PC-9 (cell line): ENCODE measurements at regions not wholly inside any gene's neighbourhood (a gene's known extent, or its start where the extent isn't known, plus 50 kb on each side); places are given as distances from the start of the nearest gene placed in this dataset.

ENCODE experiments used
- BruUV-seq: library from RNA; stranded (reverse); fragments of 400-500 nt; replicated peaks from 2 replicates; lab custom pipeline; 2021; lab: Mats Ljungman, UMichigan
- CTCF ChIA-PET: fragments of 300-600 bp; sonication (Branson Sonifier 250); formaldehyde crosslinking; loops from one replicate; lab custom pipeline; 2022; ENCODE audit warnings: antibody characterized with exemption; lab: Charles Lee
- POLR2A ChIA-PET: fragments of 300-600 bp; sonication (Branson Sonifier 250); formaldehyde crosslinking; loops from one replicate; lab custom pipeline; 2022; ENCODE audit warnings: antibody characterized with exemption; ENCODE audit not compliant: unreplicated experiment; lab: Charles Lee
- DNase-seq, 2 experiments: peaks; one replicate each; pipeline versions ENCODE4 v3.0.0 to v3.0.0-alpha.2; 2015 to 2022; ENCODE audit warnings: mixed read lengths in 1 of 2
- H2AFZ ChIP-seq: fragments of 200-600 bp; sonication (generic); 2 replicates; pipeline ENCODE4 v1.8.1; 2017; ENCODE audit warnings: antibody characterized with exemption
- H3F3A ChIP-seq: fragments of 200-600 bp; sonication (generic); 2 replicates; pipeline ENCODE4 v1.8.1; 2017; ENCODE audit warnings: antibody characterized with exemption, mild to moderate bottlenecking, low read depth; ENCODE audit not compliant: insufficient read depth
- H3K27ac ChIP-seq: fragments of 200-600 bp; sonication (generic); 2 replicates; pipeline ENCODE4 v1.6.1; 2016; ENCODE audit warnings: mixed run types
- H3K27me3 ChIP-seq: fragments of 200-600 bp; sonication (generic); 2 replicates; pipeline ENCODE4 v1.6.1; 2016; ENCODE audit warnings: low read depth, mixed run types; ENCODE audit not compliant: insufficient read depth
- H3K36me3 ChIP-seq: fragments of 200-600 bp; sonication (generic); 2 replicates; pipeline ENCODE4 v1.6.1; 2016; ENCODE audit warnings: low read depth, mixed run types
- H3K4me1 ChIP-seq: fragments of 200-600 bp; sonication (generic); replicated peaks from 2 replicates; pipeline ENCODE4 v1.6.1; 2016; ENCODE audit warnings: mixed run types; ENCODE audit not compliant: insufficient read depth
- H3K4me2 ChIP-seq: fragments of 200-600 bp; sonication (generic); 2 replicates; pipeline ENCODE4 v1.6.1; 2017; ENCODE audit warnings: mixed run types
- H3K4me3 ChIP-seq: fragments of 200-600 bp; sonication (generic); 2 replicates; pipeline ENCODE4 v1.6.1; 2016; ENCODE audit warnings: mixed run types
- H3K79me2 ChIP-seq: fragments of 200-600 bp; sonication (generic); 2 replicates; pipeline ENCODE4 v1.6.1; 2017; ENCODE audit warnings: low read depth, mixed run types
- H3K9me2 ChIP-seq: fragments of 200-600 bp; sonication (generic); 2 replicates; pipeline ENCODE4 v1.8.1; 2017; ENCODE audit warnings: mild to moderate bottlenecking; ENCODE audit not compliant: insufficient read depth
- H3K9me3 ChIP-seq: fragments of 200-600 bp; sonication (generic); 2 replicates; pipeline ENCODE4 v1.8.1; 2016; ENCODE audit warnings: low read depth; ENCODE audit not compliant: insufficient read depth
- H4K20me1 ChIP-seq: fragments of 200-600 bp; sonication (generic); 2 replicates; pipeline ENCODE4 v1.8.1; 2017; ENCODE audit not compliant: insufficient read depth
- CTCF ChIP-seq: fragments of 200-600 bp; sonication (generic); conservative IDR thresholded peaks from 2 replicates; pipeline ENCODE4 v1.6.1; 2017; ENCODE audit warnings: mixed run types, antibody characterized with exemption, mild to moderate bottlenecking, moderate library complexity
- EZH2 ChIP-seq: fragments of 200-600 bp; sonication (generic); IDR thresholded peaks from 2 replicates; pipeline ENCODE4 v1.8.0; 2017; ENCODE audit warnings: antibody characterized with exemption, low read depth
- intact Hi-C: fragments of 100-400 bp; cut with micrococcal nuclease; formaldehyde crosslinking; loops from one replicate; pipeline ENCODE4 v1.10.0; 2022; ENCODE audit not compliant: unreplicated experiment

- H3K4me1 ChIP-seq, result no peaks in the 10 kb centered on the region
- ChIA-PET CTCF (no interaction called here), POLR2A (no interaction called here)
- BruUV-seq, result no TSS peak
- intact Hi-C loops, result no loop called here
- no peaks in the 10 kb centered on the region for H4K20me1 ChIP-seq
- TF ChIP-seq CTCF (no peak), EZH2 (no peak)
- H3K9me3 ChIP-seq, result no peaks in the 10 kb centered on the region
- no peaks in the 10 kb centered on the region for H3K27me3 ChIP-seq
- no peaks in the 10 kb centered on the region; the same call in 1 of the 2 replicates for H3K9me2 ChIP-seq
- H2AFZ ChIP-seq, result no peak overlapping the region
- H3K4me3 ChIP-seq, result no peak overlapping the region
- H3F3A ChIP-seq, result no peaks in the 10 kb centered on the region
- H3K36me3 ChIP-seq, result no peaks in the 10 kb centered on the region
- no peak for DNase-seq
- no peak overlapping the region for H3K4me2 ChIP-seq
- no peaks in the 10 kb centered on the region for H3K79me2 ChIP-seq
- H3K27ac ChIP-seq, result no peak overlapping the region
Observed at GRCh38 chr3:110799271-110799670, 272.3 kb upstream of the NECTIN3 start.

GRCh38 chr3:110804856-110805255 lies 266.8 kb upstream of the NECTIN3 start:
- Histone ChIP-seq H3K9me2 (no peaks in the 10 kb centered on the region; the same call in 1 of the 2 replicates), H3K36me3 (no peaks in the 10 kb centered on the region), H3K4me2 (no peak overlapping the region), H3F3A (no peaks in the 10 kb centered on the region), H3K79me2 (no peaks in the 10 kb centered on the region), H2AFZ (0 out of 2 replicates have a peak overlapping the region, but pooled peaks have one; percentile 4), H3K4me3 (no peak overlapping the region), H3K27ac (no peak overlapping the region), H3K27me3 (no peaks in the 10 kb centered on the region), H3K9me3 (no peaks in the 10 kb centered on the region), H4K20me1 (no peaks in the 10 kb centered on the region), H3K4me1 (no peaks in the 10 kb centered on the region)
- POLR2A ChIA-PET, result no interaction called here
- BruUV-seq, result no TSS peak
- CTCF ChIA-PET, result no interaction called here
- no peak for TF ChIP-seq CTCF
- no peak for TF ChIP-seq EZH2
- intact Hi-C loops, result no loop called here
- no peak for DNase-seq

GRCh38 chr3:110806924-110807323 lies 264.7 kb upstream of the NECTIN3 start:
- no peaks in the 10 kb centered on the region; the same call in 1 of the 2 replicates for H3K9me2 ChIP-seq
- POLR2A ChIA-PET, result no interaction called here
- intact Hi-C loops, result no loop called here
- TF ChIP-seq EZH2 (no peak), CTCF (no peak)
- H4K20me1 ChIP-seq, result no peaks in the 10 kb centered on the region
- no peaks in the 10 kb centered on the region for H3K4me1 ChIP-seq
- no peaks in the 10 kb centered on the region for H3K79me2 ChIP-seq
- no peaks in the 10 kb centered on the region for H3K36me3 ChIP-seq
- H2AFZ ChIP-seq, result no peak overlapping the region
- H3F3A ChIP-seq, result no peaks in the 10 kb centered on the region
- no TSS peak for BruUV-seq
- no peak overlapping the region for H3K27ac ChIP-seq
- H3K4me2 ChIP-seq, result no peak overlapping the region
- H3K27me3 ChIP-seq, result no peaks in the 10 kb centered on the region
- CTCF ChIA-PET, result no interaction called here
- no peak overlapping the region for H3K4me3 ChIP-seq
- H3K9me3 ChIP-seq, result no peaks in the 10 kb centered on the region
- DNase-seq, result no peak
